Large intestine (tissue), 3 donors: ENCODE measurements at regions not wholly inside any gene's neighbourhood (a gene's known extent, or its start where the extent isn't known, plus 50 kb on each side); places are given as distances from the start of the nearest gene placed in this dataset.
"Not testable (repeated sequence)": the region's sequence is repeated elsewhere in the genome, so short reads cannot be mapped to it uniquely, and the experiment has no call there.

Experiments
- DNase-seq, 2 donors: peaks; one replicate each; pipeline versions ENCODE4 v3.0.0 to v3.0.0-alpha.2; 2013
- H3K27ac ChIP-seq: one replicate; pipeline ENCODE4 v1.5.1; 2013; ENCODE audit warnings: low read length
- H3K27me3 ChIP-seq: 2 replicates; pipeline ENCODE4 v1.6.1; 2013; ENCODE audit warnings: low read length; ENCODE audit not compliant: control insufficient read depth, insufficient read depth
- H3K36me3 ChIP-seq: 2 replicates; pipeline ENCODE4 v1.6.1; 2013; ENCODE audit warnings: low read length; ENCODE audit not compliant: control insufficient read depth, insufficient read depth
- H3K4me1 ChIP-seq: one replicate; pipeline ENCODE4 v1.6.1; 2013; ENCODE audit warnings: low read length; ENCODE audit not compliant: control insufficient read depth, insufficient read depth
- H3K4me3 ChIP-seq: one replicate; pipeline ENCODE4 v1.5.1; 2013; ENCODE audit warnings: low read length
- H3K9me3 ChIP-seq: one replicate; pipeline ENCODE4 v1.6.1; 2013; ENCODE audit warnings: mild to moderate bottlenecking, low read depth, low read length, moderate library complexity; ENCODE audit not compliant: control insufficient read depth
- WGBS: methylation state at CpG from one replicate; pipeline ENCODE4 v1.1.5; 2013; ENCODE audit warnings: low lambda C conversion rate; ENCODE audit not compliant: insufficient coverage; 5-methylcytosine and 5-hydroxymethylcytosine counted together

GRCh38 chr12:88667615-88668014 is 87.3 kb upstream of the KITLG start:
- DNase-seq, H3K9me3 ChIP-seq, H3K27me3 ChIP-seq, H3K36me3 ChIP-seq, H3K4me3 ChIP-seq, H3K27ac ChIP-seq, H3K4me1 ChIP-seq: not testable (repeated sequence)
- WGBS, result no CpG with 5 or more reads among the region's 5 CpGs

- no peak overlapping the region for H3K4me3 ChIP-seq
- DNase-seq, result no peak
- H3K36me3 ChIP-seq, result no peaks in the 10 kb centered on the region
Measured at GRCh38 chr12:88665071-88665470, 84.8 kb upstream of the KITLG start.

GRCh38 chr12:88662961-88663360 is 82.7 kb upstream of the KITLG start:
- no peaks in the 10 kb centered on the region for H3K9me3 ChIP-seq
- no peak overlapping the region for H3K4me3 ChIP-seq
- H3K27me3 ChIP-seq, result no peaks in the 10 kb centered on the region
- WGBS, result 100% methylated on average over 1 of the region's 1 CpG
- H3K4me1 ChIP-seq, result no peaks in the 10 kb centered on the region
- no peak overlapping the region for H3K27ac ChIP-seq
- H3K36me3 ChIP-seq, result no peaks in the 10 kb centered on the region
- DNase-seq, result no peak

More at GRCh38 chr12:88665071-88665470, 84.8 kb upstream of the KITLG start:
- Histone ChIP-seq H3K27ac (no peak overlapping the region), H3K27me3 (no peaks in the 10 kb centered on the region), H3K9me3 (no peaks in the 10 kb centered on the region), H3K4me1 (no peaks in the 10 kb centered on the region)

GRCh38 chr12:88662093-88662492 is 81.8 kb upstream of the KITLG start:
- DNase-seq, result no peak
- H3K4me1 ChIP-seq, result no peaks in the 10 kb centered on the region

GRCh38 chr12:88658009-88658408 is 77.7 kb upstream of the KITLG start:
- no peaks in the 10 kb centered on the region for H3K36me3 ChIP-seq
- H3K27me3 ChIP-seq, result no peaks in the 10 kb centered on the region
- DNase-seq, result no peak
- no peak overlapping the region for H3K27ac ChIP-seq
- H3K9me3 ChIP-seq, result no peaks in the 10 kb centered on the region
- no peaks in the 10 kb centered on the region for H3K4me1 ChIP-seq
- no peak overlapping the region for H3K4me3 ChIP-seq

More at GRCh38 chr12:88662093-88662492, 81.8 kb upstream of the KITLG start:
- H3K9me3 ChIP-seq, result no peaks in the 10 kb centered on the region
- no peaks in the 10 kb centered on the region for H3K27me3 ChIP-seq
- H3K27ac ChIP-seq, result no peak overlapping the region
- no CpG with 5 or more reads among the region's 1 CpG for WGBS
- no peak overlapping the region for H3K4me3 ChIP-seq
- no peaks in the 10 kb centered on the region for H3K36me3 ChIP-seq

GRCh38 chr12:88650715-88651114 is 70.4 kb upstream of the KITLG start:
- Histone ChIP-seq H3K4me1 (no peaks in the 10 kb centered on the region), H3K4me3 (no peak overlapping the region), H3K36me3 (no peaks in the 10 kb centered on the region), H3K9me3 (no peaks in the 10 kb centered on the region), H3K27me3 (no peaks in the 10 kb centered on the region), H3K27ac (no peak overlapping the region)
- no peak for DNase-seq

- DNase-seq, result no peak
- Histone ChIP-seq H3K4me1 (no peaks in the 10 kb centered on the region), H3K36me3 (no peaks in the 10 kb centered on the region), H3K27me3 (no peaks in the 10 kb centered on the region), H3K4me3 (no peak overlapping the region), H3K9me3 (no peaks in the 10 kb centered on the region), H3K27ac (no peak overlapping the region)
- WGBS, result no CpG with 5 or more reads among the region's 1 CpG
Measured at GRCh38 chr12:88648625-88649024, 68.4 kb upstream of the KITLG start.

GRCh38 chr12:88646824-88647223 is 66.6 kb upstream of the KITLG start:
- no peaks in the 10 kb centered on the region for H3K36me3 ChIP-seq
- H3K27me3 ChIP-seq, result no peaks in the 10 kb centered on the region
- no peaks in the 10 kb centered on the region for H3K4me1 ChIP-seq
- no peak for DNase-seq
- H3K9me3 ChIP-seq, result no peaks in the 10 kb centered on the region
- no peak overlapping the region for H3K27ac ChIP-seq
- H3K4me3 ChIP-seq, result no peak overlapping the region

GRCh38 chr12:88645816-88646215 is 65.5 kb upstream of the KITLG start:
- Histone ChIP-seq H3K36me3 (no peaks in the 10 kb centered on the region), H3K27me3 (no peaks in the 10 kb centered on the region), H3K27ac (no peak overlapping the region), H3K9me3 (no peaks in the 10 kb centered on the region), H3K4me3 (no peak overlapping the region), H3K4me1 (no peaks in the 10 kb centered on the region)
- WGBS, result 83% methylated on average over 1 of the region's 1 CpG
- no peak for DNase-seq

- DNase-seq, result no peak
- no peaks in the 10 kb centered on the region for H3K9me3 ChIP-seq
- H3K4me3 ChIP-seq, result no peak overlapping the region
- H3K4me1 ChIP-seq, result no peaks in the 10 kb centered on the region
- no peaks in the 10 kb centered on the region for H3K36me3 ChIP-seq
- 94% methylated on average over 4 of the region's 7 CpGs for WGBS
- no peaks in the 10 kb centered on the region for H3K27me3 ChIP-seq
- no peak overlapping the region for H3K27ac ChIP-seq
Measured at GRCh38 chr12:88644946-88645702, 64.9 kb upstream of the KITLG start.

- Histone ChIP-seq H3K27ac (no peak overlapping the region), H3K4me1 (no peaks in the 10 kb centered on the region), H3K36me3 (no peaks in the 10 kb centered on the region), H3K27me3 (no peaks in the 10 kb centered on the region), H3K9me3 (no peaks in the 10 kb centered on the region), H3K4me3 (no peak overlapping the region)
- no peak for DNase-seq
- WGBS, result 93% methylated on average over 2 of the region's 2 CpGs
Measured at GRCh38 chr12:88643685-88644084, 63.4 kb upstream of the KITLG start.
